Erythroblast (primary cell): ENCODE measurements at regions not wholly inside any gene's neighbourhood (a gene's known extent, or its start where the extent isn't known, plus 50 kb on each side); places are given as distances from the start of the nearest gene placed in this dataset.
A peak's percentile ranks its signal among the peaks of the same experiment; 100 is the strongest.
"Not testable (repeated sequence)": the region's sequence is repeated elsewhere in the genome, so short reads cannot be mapped to it uniquely, and the experiment has no call there.

Source experiments
- DNase-seq, 2 experiments: peaks; one replicate each; lab custom pipeline; 2025; lab: John Stamatoyannopoulos, UW
- GATA1 ChIP-seq: IDR thresholded peaks from 2 replicates; pipeline ENCODE4 v1.6.1; 2011; ENCODE audit warnings: low read depth, mild to moderate bottlenecking, control low read depth, low read length, moderate library complexity
- POLR2A ChIP-seq: IDR thresholded peaks from 2 replicates; pipeline ENCODE4 v1.6.1; 2011; ENCODE audit warnings: mild to moderate bottlenecking, low read length

- no peak for DNase-seq
- TF ChIP-seq GATA1, result no peak
Observed at GRCh38 chr10:108615576-108616320, 1307.6 kb downstream of the XPNPEP1 start.

GRCh38 chr10:108612485-108612884 lies 1310.8 kb downstream of the XPNPEP1 start:
- no peak for DNase-seq
- no peak for TF ChIP-seq GATA1
- no peak for TF ChIP-seq POLR2A

- TF ChIP-seq POLR2A (no peak), GATA1 (no peak)
- no peak for DNase-seq
Observed at GRCh38 chr10:108608860-108609259, 1314.5 kb downstream of the XPNPEP1 start.

- no peak for DNase-seq
- TF ChIP-seq POLR2A (no peak), GATA1 (no peak)
Observed at GRCh38 chr10:108601851-108602250, 1321.5 kb downstream of the XPNPEP1 start.

- not testable (repeated sequence) for DNase-seq
Observed at GRCh38 chr10:108600511-108600910, 1322.8 kb downstream of the XPNPEP1 start.

GRCh38 chr10:108599317-108599716 lies 1324.0 kb downstream of the XPNPEP1 start:
- DNase-seq, result not testable (repeated sequence)

GRCh38 chr10:108598831-108599230 lies 1324.5 kb downstream of the XPNPEP1 start:
- no peak for DNase-seq
- TF ChIP-seq POLR2A (no peak), GATA1 (no peak)

- DNase-seq, result no peak
- TF ChIP-seq GATA1, result no peak
- TF ChIP-seq POLR2A, result no peak
Observed at GRCh38 chr10:108598320-108598695, 1325.0 kb downstream of the XPNPEP1 start.

GRCh38 chr10:108597657-108598319 lies 1325.5 kb downstream of the XPNPEP1 start:
- no peak for DNase-seq
- TF ChIP-seq POLR2A, result no peak
- TF ChIP-seq GATA1, result no peak

GRCh38 chr10:108597031-108597430 lies 1326.3 kb downstream of the XPNPEP1 start:
- no peak for DNase-seq
- no peak for TF ChIP-seq GATA1
- no peak for TF ChIP-seq POLR2A

GRCh38 chr10:108592956-108593355 lies 1330.4 kb downstream of the XPNPEP1 start:
- no peak for DNase-seq
- TF ChIP-seq GATA1 (no peak), POLR2A (no peak)

- DNase-seq, result no peak
- TF ChIP-seq POLR2A (no peak), GATA1 (no peak)
Observed at GRCh38 chr10:108591417-108591816, 1331.9 kb downstream of the XPNPEP1 start.

- TF ChIP-seq POLR2A (no peak), GATA1 (no peak)
- DNase-seq, result no peak
Observed at GRCh38 chr10:108586424-108586823, 1336.9 kb downstream of the XPNPEP1 start.

- TF ChIP-seq POLR2A (no peak), GATA1 (no peak)
- DNase-seq, result peak; percentile 83 to 87
Observed at GRCh38 chr10:108583877-108584276, 1339.4 kb downstream of the XPNPEP1 start.

GRCh38 chr10:108582888-108583287 lies 1340.4 kb downstream of the XPNPEP1 start:
- DNase-seq, result no peak
- TF ChIP-seq GATA1 (no peak), POLR2A (no peak)

- DNase-seq, result peak; percentile 85 to 91
Observed at GRCh38 chr10:108582387-108582786, 1340.9 kb downstream of the XPNPEP1 start.

More at GRCh38 chr10:108582387-108582786, 1340.9 kb downstream of the XPNPEP1 start:
- TF ChIP-seq POLR2A (no peak), GATA1 (no peak)
